Dendritic cell treated with granulocyte-macrophage colony-stimulating factor and Interleukin-4, amounts not matched to agents 40 ng/mL and 50 ng/mL, for 4 days (primary cell): ENCODE measurements at regions not wholly inside any gene's neighbourhood (a gene's known extent, or its start where the extent isn't known, plus 50 kb on each side); places are given as distances from the start of the nearest gene placed in this dataset.
"Not testable (repeated sequence)": the region's sequence is repeated elsewhere in the genome, so short reads cannot be mapped to it uniquely, and the experiment has no call there.

ENCODE experiments used
- H3K27ac Mint-ChIP-seq: one replicate; pipeline ENCODE4 v1.8.0; 2022; ENCODE audit warnings: mild to moderate bottlenecking, mixed read lengths
- H3K27me3 Mint-ChIP-seq: one replicate; pipeline ENCODE4 v1.8.0; 2022; ENCODE audit warnings: mild to moderate bottlenecking, mixed read lengths
- H3K36me3 Mint-ChIP-seq: one replicate; pipeline ENCODE4 v1.8.0; 2022; ENCODE audit warnings: low read depth, mixed read lengths
- H3K4me1 Mint-ChIP-seq: one replicate; pipeline ENCODE4 v1.8.0; 2022; ENCODE audit warnings: low read depth, mixed read lengths
- H3K4me3 Mint-ChIP-seq: one replicate; pipeline ENCODE4 v1.8.0; 2022; ENCODE audit warnings: mild to moderate bottlenecking, moderate library complexity, mixed read lengths
- H3K9me3 Mint-ChIP-seq: one replicate; pipeline ENCODE4 v1.8.0; 2022; ENCODE audit warnings: mixed read lengths
- intact Hi-C: fragments of 100-400 bp; cut with micrococcal nuclease; formaldehyde crosslinking; loops from one replicate; pipeline ENCODE4 v1.15.0; 2022

GRCh38 chrX:41023098-41023497, 62.1 kb upstream of the USP9X start:
- no peaks in the 10 kb centered on the region for H3K36me3 Mint-ChIP-seq
- no peak overlapping the region for H3K27ac Mint-ChIP-seq
- no peaks in the 10 kb centered on the region for H3K9me3 Mint-ChIP-seq
- H3K4me3 Mint-ChIP-seq, result no peak overlapping the region
- no peaks in the 10 kb centered on the region for H3K27me3 Mint-ChIP-seq
- peaks cover 6% of the 10 kb centered on the region for H3K4me1 Mint-ChIP-seq
- intact Hi-C loops, result no loop called here

- H3K36me3 Mint-ChIP-seq, H3K27ac Mint-ChIP-seq, H3K9me3 Mint-ChIP-seq, intact Hi-C loops, H3K4me1 Mint-ChIP-seq, H3K27me3 Mint-ChIP-seq, H3K4me3 Mint-ChIP-seq: not testable (repeated sequence)
Measured at GRCh38 chrX:41024335-41024734, 60.9 kb upstream of the USP9X start.

- intact Hi-C loops, result no loop called here
- H3K4me3 Mint-ChIP-seq, result no peak overlapping the region
- no peak overlapping the region for H3K27ac Mint-ChIP-seq
- H3K36me3 Mint-ChIP-seq, result no peaks in the 10 kb centered on the region
- H3K27me3 Mint-ChIP-seq, result no peaks in the 10 kb centered on the region
- no peaks in the 10 kb centered on the region for H3K4me1 Mint-ChIP-seq
- no peaks in the 10 kb centered on the region for H3K9me3 Mint-ChIP-seq
Measured at GRCh38 chrX:41024755-41025154, 60.5 kb upstream of the USP9X start.

GRCh38 chrX:41025926-41026701, 59.1 kb upstream of the USP9X start:
- H3K9me3 Mint-ChIP-seq, result no peaks in the 10 kb centered on the region
- no peaks in the 10 kb centered on the region for H3K27me3 Mint-ChIP-seq
- H3K4me1 Mint-ChIP-seq, result no peaks in the 10 kb centered on the region
- no peaks in the 10 kb centered on the region for H3K36me3 Mint-ChIP-seq
- no peak overlapping the region for H3K27ac Mint-ChIP-seq
- H3K4me3 Mint-ChIP-seq, result no peak overlapping the region
- intact Hi-C loops, result no loop called here

- H3K36me3 Mint-ChIP-seq, result no peaks in the 10 kb centered on the region
- H3K27me3 Mint-ChIP-seq, result no peaks in the 10 kb centered on the region
- H3K27ac Mint-ChIP-seq, result no peak overlapping the region
- intact Hi-C loops, result no loop called here
- no peak overlapping the region for H3K4me3 Mint-ChIP-seq
- H3K4me1 Mint-ChIP-seq, result no peaks in the 10 kb centered on the region
- H3K9me3 Mint-ChIP-seq, result no peaks in the 10 kb centered on the region
Measured at GRCh38 chrX:41026702-41027078, 58.6 kb upstream of the USP9X start.

GRCh38 chrX:41029332-41029731, 55.9 kb upstream of the USP9X start:
- Mint-ChIP-seq H3K9me3 (no peaks in the 10 kb centered on the region), H3K27me3 (no peaks in the 10 kb centered on the region), H3K27ac (no peak overlapping the region), H3K4me3 (no peak overlapping the region), H3K36me3 (no peaks in the 10 kb centered on the region), H3K4me1 (no peaks in the 10 kb centered on the region)
- intact Hi-C loops, result no loop called here

- H3K27me3 Mint-ChIP-seq, result no peaks in the 10 kb centered on the region
- H3K36me3 Mint-ChIP-seq, result no peaks in the 10 kb centered on the region
- intact Hi-C loops, result no loop called here
- no peaks in the 10 kb centered on the region for H3K4me1 Mint-ChIP-seq
- no peaks in the 10 kb centered on the region for H3K9me3 Mint-ChIP-seq
- no peak overlapping the region for H3K27ac Mint-ChIP-seq
- no peak overlapping the region for H3K4me3 Mint-ChIP-seq
Measured at GRCh38 chrX:41031256-41031967, 53.8 kb upstream of the USP9X start.

- intact Hi-C loops, result no loop called here
- H3K4me1 Mint-ChIP-seq, result no peaks in the 10 kb centered on the region
- no peaks in the 10 kb centered on the region for H3K36me3 Mint-ChIP-seq
- no peak overlapping the region for H3K27ac Mint-ChIP-seq
- no peaks in the 10 kb centered on the region for H3K9me3 Mint-ChIP-seq
- H3K4me3 Mint-ChIP-seq, result no peak overlapping the region
- no peaks in the 10 kb centered on the region for H3K27me3 Mint-ChIP-seq
Measured at GRCh38 chrX:41033299-41033698, 51.9 kb upstream of the USP9X start.

GRCh38 chrX:41034902-41035301, 50.3 kb upstream of the USP9X start:
- intact Hi-C loops, H3K9me3 Mint-ChIP-seq, H3K4me3 Mint-ChIP-seq, H3K27me3 Mint-ChIP-seq, H3K4me1 Mint-ChIP-seq, H3K27ac Mint-ChIP-seq, H3K36me3 Mint-ChIP-seq: not testable (repeated sequence)
